ENCODE measurements at regions not wholly inside any gene's neighbourhood (a gene's known extent, or its start where the extent isn't known, plus 50 kb on each side); places are given as distances from the start of the nearest gene placed in this dataset.

GRCh38 chr5:91255396-91256141 is 127.5 kb downstream of the ARRDC3 start:
- no peak for DNase-seq
- no peak overlapping the region for H3K4me3 ChIP-seq (ENCODE audit: low read depth, low read length)
- H3K9me3 ChIP-seq (ENCODE audit: severe bottlenecking), result no peaks in the 10 kb centered on the region
- H3K27ac ChIP-seq, result no peak overlapping the region
- no peaks in the 10 kb centered on the region for H3K36me3 ChIP-seq
- TF ChIP-seq CTCF (IDR thresholded peaks at IDR 0.05; ENCODE audit: low read depth, low read length), result no peak
- H3K27me3 ChIP-seq (ENCODE audit: insufficient read depth, low read depth, severe bottlenecking), result no peaks in the 10 kb centered on the region

GRCh38 chr5:91252916-91253315 is 130.2 kb downstream of the ARRDC3 start:
- H3K27me3 ChIP-seq (ENCODE audit: insufficient read depth, low read depth, severe bottlenecking), result no peaks in the 10 kb centered on the region
- H3K27ac ChIP-seq, result no peak overlapping the region
- no peak for DNase-seq
- H3K4me3 ChIP-seq (ENCODE audit: low read depth, low read length), result no peak overlapping the region
- no peaks in the 10 kb centered on the region for H3K9me3 ChIP-seq (ENCODE audit: severe bottlenecking)
- TF ChIP-seq CTCF (IDR thresholded peaks at IDR 0.05; ENCODE audit: low read depth, low read length), result no peak
- H3K36me3 ChIP-seq, result no peaks in the 10 kb centered on the region

- no peak for DNase-seq
Observed at GRCh38 chr5:91245871-91246270, 137.2 kb downstream of the ARRDC3 start.

GRCh38 chr5:91245074-91245452 is 138.1 kb downstream of the ARRDC3 start:
- Histone ChIP-seq H3K4me3 (ENCODE audit: low read depth, low read length) (no peak overlapping the region), H3K27ac (no peak overlapping the region)
- no peak for TF ChIP-seq CTCF (IDR thresholded peaks at IDR 0.05; ENCODE audit: low read depth, low read length)

More at GRCh38 chr5:91245871-91246270, 137.2 kb downstream of the ARRDC3 start:
- no peaks in the 10 kb centered on the region for H3K27me3 ChIP-seq (ENCODE audit: insufficient read depth, low read depth, severe bottlenecking)
- H3K27ac ChIP-seq, result no peak overlapping the region
- H3K36me3 ChIP-seq, result no peaks in the 10 kb centered on the region
- no peaks in the 10 kb centered on the region for H3K9me3 ChIP-seq (ENCODE audit: severe bottlenecking)
- H3K4me3 ChIP-seq (ENCODE audit: low read depth, low read length), result no peak overlapping the region
- TF ChIP-seq CTCF (IDR thresholded peaks at IDR 0.05; ENCODE audit: low read depth, low read length), result no peak

GRCh38 chr5:91244380-91245073 is 138.6 kb downstream of the ARRDC3 start:
- no peak for DNase-seq
- Histone ChIP-seq H3K9me3 (ENCODE audit: severe bottlenecking) (no peaks in the 10 kb centered on the region), H3K27me3 (ENCODE audit: insufficient read depth, low read depth, severe bottlenecking) (no peaks in the 10 kb centered on the region), H3K4me3 (ENCODE audit: low read depth, low read length) (no peak overlapping the region), H3K27ac (no peak overlapping the region), H3K36me3 (no peaks in the 10 kb centered on the region)
- no peak for TF ChIP-seq CTCF (IDR thresholded peaks at IDR 0.05; ENCODE audit: low read depth, low read length)

More at GRCh38 chr5:91245074-91245452, 138.1 kb downstream of the ARRDC3 start:
- Histone ChIP-seq H3K9me3 (ENCODE audit: severe bottlenecking) (no peaks in the 10 kb centered on the region), H3K27me3 (ENCODE audit: insufficient read depth, low read depth, severe bottlenecking) (no peaks in the 10 kb centered on the region), H3K36me3 (no peaks in the 10 kb centered on the region)
- DNase-seq, result no peak

Measured in WERI-Rb-1 (cell line).